Breast epithelium (tissue), 4 donors: ENCODE measurements at regions not wholly inside any gene's neighbourhood (a gene's known extent, or its start where the extent isn't known, plus 50 kb on each side); places are given as distances from the start of the nearest gene placed in this dataset.

Experiments
- DNase-seq, 2 donors: peaks; one replicate each; pipeline ENCODE4 v3.0.0-alpha.2; 2019; ENCODE audit warnings: low spot score in 2 of 2
- H3K27ac ChIP-seq, 2 donors: fragments of 200-600 bp; sonication (generic) in 1 of 2; one replicate each; pipeline ENCODE4 v1.5.1; 2016 to 2019; ENCODE audit warnings: mild to moderate bottlenecking in 1 of 2
- H3K27me3 ChIP-seq, 2 donors: fragments of 200-600 bp; sonication (generic) in 1 of 2; one replicate each; pipeline versions ENCODE4 v1.5.1 to v1.6.0; 2017 to 2019; ENCODE audit warnings: control low read depth in 1 of 2, mild to moderate bottlenecking in 1 of 2
- H3K36me3 ChIP-seq: fragments of 200-600 bp; one replicate; pipeline ENCODE4 v1.5.1; 2019
- H3K4me1 ChIP-seq, 2 donors: fragments of 200-600 bp; sonication (generic); one replicate each; pipeline ENCODE4 v1.5.1; 2016 to 2019; ENCODE audit warnings: control low read depth in 1 of 2
- H3K4me3 ChIP-seq, 3 donors: fragments of 200-600 bp; sonication (generic); 1 replicate in 2 of 3; 2 replicates in 1 of 3; pipeline ENCODE4 v1.5.1; 2016 to 2019; ENCODE audit warnings: mild to moderate bottlenecking in 3 of 3, moderate library complexity in 2 of 3
- H3K9me3 ChIP-seq, 2 donors: fragments of 200-600 bp; sonication (generic) in 1 of 2; one replicate each; pipeline ENCODE4 v1.5.1; 2016 to 2019; ENCODE audit warnings: control low read depth in 1 of 2
- POLR2A ChIP-seq: fragments of 450-650 bp; IDR thresholded peaks from one replicate; pipeline ENCODE4 v1.6.1; 2016; ENCODE audit warnings: antibody characterized with exemption, mild to moderate bottlenecking, moderate library complexity
- POLR2AphosphoS5 ChIP-seq, 3 donors: sonication (generic); formaldehyde crosslinking; IDR thresholded peaks; one replicate each; pipeline ENCODE4 v1.6.1; 2017; ENCODE audit warnings: antibody characterized with exemption in 3 of 3
- intact Hi-C: fragments of 100-400 bp; cut with DNase I; formaldehyde crosslinking; loops from one replicate; pipeline ENCODE4 v1.15.1; 2023; ENCODE audit warnings: low total_unique reads
- TF ChIP-seq, protein P1 (sequence below), 3 donors: fragments of 450-650 bp; IDR thresholded peaks; one replicate each; pipeline ENCODE4 v1.5.1; 2016 to 2017; ENCODE audit warnings: antibody characterized with exemption in 3 of 3, mild to moderate bottlenecking in 3 of 3, moderate library complexity in 3 of 3

DNA sequence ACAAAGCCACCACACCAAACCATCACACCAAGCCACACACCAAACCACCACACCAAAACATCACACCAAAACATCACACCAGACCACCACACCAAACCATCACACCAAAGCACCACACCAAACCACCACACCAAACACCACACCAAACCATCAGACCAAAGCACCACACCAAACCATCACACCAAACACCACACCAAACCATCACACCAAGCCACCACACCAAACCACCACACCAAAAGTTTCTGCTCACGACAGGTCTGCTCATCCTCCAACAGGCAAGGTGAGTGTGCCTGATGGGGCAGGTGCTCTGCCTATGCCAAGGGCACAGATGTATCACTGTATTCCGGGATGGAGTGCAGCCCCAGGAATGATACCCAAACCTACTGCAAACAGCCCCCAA lies 87.9 kb upstream of the FSTL4 start:
- no peak for DNase-seq
- TF ChIP-seq POLR2A, result no peak
- TF ChIP-seq, protein P1, sequence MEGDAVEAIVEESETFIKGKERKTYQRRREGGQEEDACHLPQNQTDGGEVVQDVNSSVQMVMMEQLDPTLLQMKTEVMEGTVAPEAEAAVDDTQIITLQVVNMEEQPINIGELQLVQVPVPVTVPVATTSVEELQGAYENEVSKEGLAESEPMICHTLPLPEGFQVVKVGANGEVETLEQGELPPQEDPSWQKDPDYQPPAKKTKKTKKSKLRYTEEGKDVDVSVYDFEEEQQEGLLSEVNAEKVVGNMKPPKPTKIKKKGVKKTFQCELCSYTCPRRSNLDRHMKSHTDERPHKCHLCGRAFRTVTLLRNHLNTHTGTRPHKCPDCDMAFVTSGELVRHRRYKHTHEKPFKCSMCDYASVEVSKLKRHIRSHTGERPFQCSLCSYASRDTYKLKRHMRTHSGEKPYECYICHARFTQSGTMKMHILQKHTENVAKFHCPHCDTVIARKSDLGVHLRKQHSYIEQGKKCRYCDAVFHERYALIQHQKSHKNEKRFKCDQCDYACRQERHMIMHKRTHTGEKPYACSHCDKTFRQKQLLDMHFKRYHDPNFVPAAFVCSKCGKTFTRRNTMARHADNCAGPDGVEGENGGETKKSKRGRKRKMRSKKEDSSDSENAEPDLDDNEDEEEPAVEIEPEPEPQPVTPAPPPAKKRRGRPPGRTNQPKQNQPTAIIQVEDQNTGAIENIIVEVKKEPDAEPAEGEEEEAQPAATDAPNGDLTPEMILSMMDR (IDR thresholded peaks at IDR 0.05), result no peak
- no peak for TF ChIP-seq POLR2AphosphoS5 (IDR thresholded peaks at IDR 0.05)
- H3K9me3 ChIP-seq, result no peaks in the 10 kb centered on the region
- no peak overlapping the region for H3K4me3 ChIP-seq
- intact Hi-C loops, result no loop called here
- H3K4me1 ChIP-seq, result no peaks in the 10 kb centered on the region
- H3K27ac ChIP-seq, result no peak overlapping the region
- H3K36me3 ChIP-seq, result no peaks in the 10 kb centered on the region
- no peaks in the 10 kb centered on the region for H3K27me3 ChIP-seq

DNA sequence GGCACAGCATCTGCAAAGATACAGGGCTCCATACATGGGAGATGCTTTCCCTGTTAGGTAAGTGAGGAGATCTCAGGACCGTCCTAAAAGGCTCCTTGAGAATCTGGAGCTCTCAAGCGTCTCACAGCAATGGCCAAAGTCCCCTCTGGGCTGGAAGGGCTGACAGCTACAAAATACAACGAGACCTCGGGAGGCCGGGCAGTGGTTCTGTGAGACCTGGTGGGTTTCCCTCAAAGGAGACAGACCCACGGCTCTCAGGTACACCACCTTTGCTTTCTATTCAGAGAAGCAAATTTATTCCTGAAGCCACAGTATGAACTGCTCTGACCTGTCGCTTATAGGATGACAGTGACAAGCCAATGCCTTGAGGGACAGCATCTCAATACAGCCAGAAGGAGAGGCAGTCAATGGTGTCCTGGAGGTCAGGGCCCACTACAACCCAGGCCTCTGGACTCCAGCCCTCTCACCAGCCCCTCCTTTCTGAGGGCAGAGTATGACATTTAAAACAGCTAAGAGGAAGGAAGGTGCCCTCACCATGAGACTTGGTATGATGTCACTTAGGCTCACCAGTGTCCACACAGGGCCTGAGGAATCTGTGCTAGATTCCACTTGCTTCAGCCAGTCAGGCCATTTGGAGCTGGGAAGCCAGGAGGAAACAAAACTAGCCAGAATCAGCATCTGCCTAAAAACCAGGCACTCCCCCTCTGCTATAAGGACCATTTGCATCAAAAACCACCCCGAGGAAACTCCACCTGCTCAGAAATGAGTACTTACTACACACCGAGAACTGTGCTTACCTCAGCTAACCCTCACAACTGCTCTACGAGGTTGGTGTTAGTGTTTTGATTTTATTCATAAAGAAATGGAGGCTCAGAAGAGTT lies 86.5 kb upstream of the FSTL4 start:
- Histone ChIP-seq H3K27ac (no peak overlapping the region), H3K4me1 (no peaks in the 10 kb centered on the region), H3K36me3 (no peaks in the 10 kb centered on the region), H3K27me3 (no peaks in the 10 kb centered on the region), H3K4me3 (no peak overlapping the region), H3K9me3 (no peaks in the 10 kb centered on the region)
- intact Hi-C loops, result no loop called here
- no peak for DNase-seq
- TF ChIP-seq POLR2AphosphoS5 (IDR thresholded peaks at IDR 0.05) (no peak), POLR2A (no peak)
- TF ChIP-seq, protein P1 (IDR thresholded peaks at IDR 0.05), result no peak

DNA sequence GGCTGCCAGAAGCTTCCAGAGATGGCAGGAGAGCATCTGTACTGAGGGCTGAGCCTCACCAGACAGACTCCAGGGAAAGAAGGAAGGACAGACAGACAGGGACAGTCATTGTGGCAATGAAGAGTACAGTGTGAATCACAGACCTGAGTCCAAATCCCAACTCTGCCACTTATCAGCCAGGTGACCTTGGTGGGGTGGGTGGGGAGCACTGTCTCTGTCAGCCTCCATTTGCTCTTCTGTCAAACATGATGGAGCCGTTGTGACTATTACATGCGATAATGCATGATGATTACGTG lies 85.9 kb upstream of the FSTL4 start:
- no peaks in the 10 kb centered on the region for H3K4me1 ChIP-seq
- no peaks in the 10 kb centered on the region for H3K9me3 ChIP-seq
- no peaks in the 10 kb centered on the region for H3K27me3 ChIP-seq
- TF ChIP-seq, protein P1 (IDR thresholded peaks at IDR 0.05), result no peak
- TF ChIP-seq POLR2AphosphoS5 (IDR thresholded peaks at IDR 0.05) (no peak), POLR2A (no peak)
- intact Hi-C loops, result no loop called here
- H3K36me3 ChIP-seq, result no peaks in the 10 kb centered on the region
- no peak overlapping the region for H3K4me3 ChIP-seq
- DNase-seq, result no peak
- no peak overlapping the region for H3K27ac ChIP-seq

DNA sequence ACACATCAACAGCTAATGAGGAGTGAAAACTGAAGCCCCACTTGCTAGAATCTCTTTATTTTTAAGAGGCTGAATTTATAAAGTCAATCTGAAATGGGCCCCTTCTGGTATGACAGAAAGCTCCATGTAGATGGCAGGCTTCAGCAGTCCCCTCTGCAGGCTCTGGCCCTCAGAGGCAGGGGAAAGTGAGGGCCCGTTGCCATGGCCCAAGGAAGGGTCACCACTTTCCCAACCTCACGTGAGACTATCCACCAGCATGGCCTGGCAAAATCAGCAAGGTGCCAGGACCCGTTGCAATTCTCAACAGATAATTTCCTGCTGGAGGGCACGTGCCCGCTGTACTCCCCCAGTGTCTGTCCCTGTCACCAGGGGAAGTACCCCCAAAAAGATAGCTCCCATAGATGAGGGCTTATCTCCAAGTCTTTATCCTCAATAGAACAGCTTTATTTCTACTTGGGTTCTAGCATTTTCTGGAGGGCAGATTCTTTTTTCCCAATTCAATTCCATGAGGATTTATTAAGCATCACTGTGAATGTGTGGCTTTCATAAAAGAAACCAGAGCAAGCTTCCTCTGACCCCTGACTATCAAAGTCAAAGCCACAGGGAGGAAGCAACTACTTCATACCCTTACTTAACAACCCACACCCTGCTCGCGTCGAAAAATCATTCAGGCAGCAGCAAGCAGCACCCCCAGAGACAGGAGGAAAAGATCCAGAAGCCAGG lies 85.4 kb upstream of the FSTL4 start:
- Histone ChIP-seq H3K4me3 (no peak overlapping the region), H3K27me3 (no peaks in the 10 kb centered on the region), H3K36me3 (no peaks in the 10 kb centered on the region), H3K9me3 (no peaks in the 10 kb centered on the region), H3K4me1 (no peaks in the 10 kb centered on the region), H3K27ac (no peak overlapping the region)
- TF ChIP-seq POLR2A (no peak), POLR2AphosphoS5 (IDR thresholded peaks at IDR 0.05) (no peak)
- TF ChIP-seq, protein P1 (IDR thresholded peaks at IDR 0.05), result no peak
- no peak for DNase-seq
- intact Hi-C loops, result no loop called here

DNA sequence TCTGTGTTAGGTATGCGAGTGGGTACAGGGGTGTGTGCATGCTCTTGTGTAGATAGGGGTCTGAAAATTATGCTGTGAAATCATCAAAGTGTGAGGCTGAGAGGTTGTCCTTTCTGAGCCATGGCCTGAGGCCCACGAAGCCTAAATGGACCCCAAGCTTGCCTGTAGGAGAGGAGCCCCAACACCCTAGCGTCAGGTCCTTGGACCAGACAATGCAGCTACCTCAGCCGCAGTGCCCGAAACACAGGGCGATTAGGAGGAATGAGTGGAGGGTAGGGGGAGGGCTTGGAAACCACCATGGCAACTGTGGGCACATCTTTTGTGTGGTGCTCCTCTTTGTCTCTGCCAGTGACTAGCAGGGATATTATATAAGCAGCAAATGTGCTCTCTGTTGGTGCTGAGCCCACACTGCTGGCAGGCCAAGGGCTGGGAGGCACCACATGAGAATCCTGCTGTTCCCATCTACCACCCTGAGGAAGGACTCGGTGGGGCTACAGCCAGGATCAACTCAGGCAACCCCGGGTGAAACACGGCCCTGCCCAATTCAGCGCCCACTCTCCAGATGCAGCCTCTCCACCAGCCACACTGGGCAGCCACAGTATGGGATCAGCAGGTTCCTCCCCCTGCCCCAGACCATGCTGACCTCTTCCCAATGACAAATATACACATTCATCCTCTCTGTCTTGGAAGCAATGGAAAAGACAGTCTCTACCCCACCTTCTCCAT lies 84.6 kb upstream of the FSTL4 start:
- no peaks in the 10 kb centered on the region for H3K27me3 ChIP-seq
- no peaks in the 10 kb centered on the region for H3K9me3 ChIP-seq
- DNase-seq, result no peak
- intact Hi-C loops, result no loop called here
- TF ChIP-seq, protein P1 (IDR thresholded peaks at IDR 0.05), result no peak
- TF ChIP-seq POLR2A (no peak), POLR2AphosphoS5 (IDR thresholded peaks at IDR 0.05) (no peak)
- no peaks in the 10 kb centered on the region for H3K36me3 ChIP-seq
- no peak overlapping the region for H3K4me3 ChIP-seq
- no peak overlapping the region for H3K27ac ChIP-seq
- no peaks in the 10 kb centered on the region for H3K4me1 ChIP-seq
